ENCODE measurements at regions not wholly inside any gene's neighbourhood (a gene's known extent, or its start where the extent isn't known, plus 50 kb on each side); places are given as distances from the start of the nearest gene placed in this dataset.
"Not testable (repeated sequence)": the region's sequence is repeated elsewhere in the genome, so short reads cannot be mapped to it uniquely, and the experiment has no call there.

GRCh38 chr1:79155991-79156390 is 149.5 kb upstream of the ADGRL4 start:
- DNase-seq (ENCODE audit: low spot score) = no peak
- intact Hi-C loops (cut with DNase I) = no loop called here

GRCh38 chr1:79151006-79151796 is 144.7 kb upstream of the ADGRL4 start:
- intact Hi-C loops (cut with DNase I) = no loop called here
- no peak for DNase-seq (ENCODE audit: low spot score)

GRCh38 chr1:79150576-79150975 is 144.0 kb upstream of the ADGRL4 start:
- intact Hi-C loops (cut with DNase I) = no loop called here

GRCh38 chr1:79138227-79138626 is 131.7 kb upstream of the ADGRL4 start:
- intact Hi-C loops (cut with DNase I); DNase-seq (ENCODE audit: low spot score): not testable (repeated sequence)

More at GRCh38 chr1:79150576-79150975, 144.0 kb upstream of the ADGRL4 start:
- DNase-seq (ENCODE audit: low spot score) = no peak

GRCh38 chr1:79133774-79134364 is 127.3 kb upstream of the ADGRL4 start:
- no peak for DNase-seq (ENCODE audit: low spot score)
- intact Hi-C loops (cut with DNase I) = no loop called here

- intact Hi-C loops (cut with DNase I) = no loop called here
- DNase-seq (ENCODE audit: low spot score) = no peak
Measured at GRCh38 chr1:79131626-79132025, 125.1 kb upstream of the ADGRL4 start.

GRCh38 chr1:79129914-79130313 is 123.4 kb upstream of the ADGRL4 start:
- DNase-seq (ENCODE audit: low spot score) = no peak
- intact Hi-C loops (cut with DNase I) = no loop called here

- no peak for DNase-seq (ENCODE audit: low spot score)
- intact Hi-C loops (cut with DNase I) = no loop called here
Measured at GRCh38 chr1:79128722-79129121, 122.2 kb upstream of the ADGRL4 start.

GRCh38 chr1:79124756-79125155 is 118.2 kb upstream of the ADGRL4 start:
- intact Hi-C loops (cut with DNase I) = no loop called here
- DNase-seq (ENCODE audit: low spot score) = no peak

- intact Hi-C loops (cut with DNase I) = no loop called here
- DNase-seq (ENCODE audit: low spot score) = no peak
Measured at GRCh38 chr1:79122521-79122920, 116.0 kb upstream of the ADGRL4 start.

- intact Hi-C loops (cut with DNase I) = no loop called here
- no peak for DNase-seq (ENCODE audit: low spot score)
Measured at GRCh38 chr1:79117376-79117775, 110.8 kb upstream of the ADGRL4 start.

GRCh38 chr1:79113836-79114235 is 107.3 kb upstream of the ADGRL4 start:
- no peak for DNase-seq (ENCODE audit: low spot score)
- intact Hi-C loops (cut with DNase I) = no loop called here

GRCh38 chr1:79110749-79111148 is 104.2 kb upstream of the ADGRL4 start:
- DNase-seq (ENCODE audit: low spot score) = no peak
- intact Hi-C loops (cut with DNase I) = no loop called here

GRCh38 chr1:79109445-79109844 is 102.9 kb upstream of the ADGRL4 start:
- intact Hi-C loops (cut with DNase I) = no loop called here
- no peak for DNase-seq (ENCODE audit: low spot score)

GRCh38 chr1:79105500-79105899 is 99.0 kb upstream of the ADGRL4 start:
- no peak for DNase-seq (ENCODE audit: low spot score)
- intact Hi-C loops (cut with DNase I) = no loop called here

- intact Hi-C loops (cut with DNase I) = no loop called here
- no peak for DNase-seq (ENCODE audit: low spot score)
Measured at GRCh38 chr1:79104617-79105016, 98.1 kb upstream of the ADGRL4 start.

- intact Hi-C loops (cut with DNase I) = no loop called here
- DNase-seq (ENCODE audit: low spot score) = no peak
Measured at GRCh38 chr1:79100385-79100784, 93.9 kb upstream of the ADGRL4 start.

- DNase-seq (ENCODE audit: low spot score) = no peak
- intact Hi-C loops (cut with DNase I) = no loop called here
Measured at GRCh38 chr1:79090985-79091384, 84.5 kb upstream of the ADGRL4 start.

GRCh38 chr1:79089946-79090345 is 83.4 kb upstream of the ADGRL4 start:
- intact Hi-C loops (cut with DNase I) = no loop called here
- DNase-seq (ENCODE audit: low spot score) = no peak

- DNase-seq (ENCODE audit: low spot score) = no peak
- intact Hi-C loops (cut with DNase I) = loop anchor here (5.0 kb wide), 1 partner anchor 75 kb away; the partner anchor contains the start of gene ADGRL4
Measured at GRCh38 chr1:79082233-79082632, 75.7 kb upstream of the ADGRL4 start.

GRCh38 chr1:79079770-79080169 is 73.2 kb upstream of the ADGRL4 start:
- intact Hi-C loops (cut with DNase I) = loop anchor here (2.0 to 5.0 kb wide), 2 partner anchors 72 to 113 kb away; partner anchors contain the start of gene ADGRL4
- no peak for DNase-seq (ENCODE audit: low spot score)
